Fibroblast of skin of right biceps (primary cell): ENCODE measurements at regions not wholly inside any gene's neighbourhood (a gene's known extent, or its start where the extent isn't known, plus 50 kb on each side); places are given as distances from the start of the nearest gene placed in this dataset.
A peak's percentile ranks its signal among the peaks of the same experiment; 100 is the strongest.

Experiments
- DNase-seq: peaks from one replicate; pipeline ENCODE4 v3.0.0-alpha.2; 2013

- no peak for DNase-seq
These were observed 55.8 kb downstream of the KCNE4 start for GRCh38 chr2:223107825-223108224.

- peak; percentile 47 for DNase-seq
These were observed 56.5 kb downstream of the KCNE4 start for GRCh38 chr2:223108351-223109050.

DNA sequence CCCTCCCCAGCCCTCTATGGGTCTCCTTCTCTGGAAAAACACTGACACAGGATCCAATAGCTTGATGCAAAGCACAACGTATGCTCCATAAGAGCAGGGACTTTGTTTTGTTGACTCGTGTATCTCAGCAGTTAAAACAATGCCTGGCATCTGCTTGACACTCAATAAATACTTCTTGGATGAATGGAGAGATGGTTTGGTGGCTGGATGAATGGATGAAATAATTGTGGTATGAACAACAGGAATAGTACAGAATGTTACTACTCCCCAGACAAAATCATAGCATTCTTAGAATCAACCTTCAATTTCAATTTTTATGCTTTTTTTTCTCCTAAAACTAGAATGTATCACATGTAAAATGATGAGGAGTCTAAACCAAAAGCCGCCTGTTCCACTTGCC is 57.4 kb downstream of the KCNE4 start:
- DNase-seq: peak; percentile 75

- DNase-seq: peak; percentile 32
These were observed 61.2 kb downstream of the KCNE4 start for GRCh38 chr2:223113161-223113560.

DNA sequence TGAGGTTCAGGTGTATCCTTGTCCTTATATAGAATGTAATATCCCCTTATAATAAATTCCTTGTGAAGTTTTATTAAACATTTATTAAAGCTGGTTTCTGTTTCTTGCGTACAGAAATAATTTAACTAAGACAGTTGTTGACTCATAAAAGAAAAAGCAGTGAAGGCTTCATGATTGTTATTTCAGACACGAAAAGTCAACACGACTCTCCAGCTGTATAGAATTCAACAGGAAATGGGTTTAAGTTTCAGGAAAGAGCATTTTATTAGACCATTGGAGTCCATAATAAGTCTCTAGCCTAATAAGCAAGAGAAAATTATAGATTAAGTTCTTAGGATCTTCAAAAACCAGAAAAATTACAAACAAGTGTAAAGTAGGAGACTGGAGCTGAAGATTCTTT is 62.2 kb downstream of the KCNE4 start:
- peak; percentile 34 for DNase-seq

DNA sequence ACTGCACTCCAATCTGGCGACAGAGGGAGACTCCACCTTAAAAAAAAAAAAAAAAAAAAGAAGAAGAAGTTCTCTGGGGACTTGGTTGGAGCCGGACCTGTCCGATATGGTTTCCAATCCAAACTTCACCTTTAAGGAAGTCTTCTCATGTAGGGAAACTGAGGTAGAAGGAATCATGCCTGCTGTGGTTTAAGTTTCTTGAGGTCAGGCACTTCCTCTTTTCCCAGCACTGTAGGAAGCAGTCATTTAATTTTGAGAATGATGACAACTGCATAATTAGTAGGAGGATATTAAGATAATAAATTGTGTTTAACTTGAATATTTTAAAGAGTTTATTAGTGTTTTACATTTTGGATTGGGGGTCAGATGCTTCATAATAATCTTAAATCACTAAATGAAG is 62.9 kb downstream of the KCNE4 start:
- no peak for DNase-seq

- DNase-seq: no peak
These were observed 65.5 kb downstream of the KCNE4 start for GRCh38 chr2:223117533-223117932.

DNA sequence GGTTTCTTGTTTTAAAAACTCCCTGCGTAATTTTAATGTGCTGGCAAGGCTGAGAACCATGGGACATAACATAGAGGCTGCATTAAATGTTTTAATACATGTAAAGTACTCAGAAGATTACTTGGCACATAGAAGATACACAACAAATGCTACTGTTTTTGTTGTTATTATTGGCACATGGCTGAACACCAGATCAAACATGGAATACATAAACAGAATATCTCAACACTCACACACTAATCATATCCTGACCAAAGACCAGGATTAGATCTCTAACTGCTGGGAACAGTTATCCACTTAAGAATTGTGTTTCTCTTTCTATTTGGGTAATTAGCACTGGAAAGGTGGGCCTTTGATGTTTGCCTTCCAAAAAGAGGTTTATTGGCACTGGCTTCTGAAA is 69.3 kb downstream of the KCNE4 start:
- no peak for DNase-seq

GRCh38 chr2:223122781-223123180 is 70.8 kb downstream of the KCNE4 start:
- DNase-seq: no peak

- peak; percentile 61 for DNase-seq
These were observed 72.0 kb downstream of the KCNE4 start for GRCh38 chr2:223123855-223124610.

DNA sequence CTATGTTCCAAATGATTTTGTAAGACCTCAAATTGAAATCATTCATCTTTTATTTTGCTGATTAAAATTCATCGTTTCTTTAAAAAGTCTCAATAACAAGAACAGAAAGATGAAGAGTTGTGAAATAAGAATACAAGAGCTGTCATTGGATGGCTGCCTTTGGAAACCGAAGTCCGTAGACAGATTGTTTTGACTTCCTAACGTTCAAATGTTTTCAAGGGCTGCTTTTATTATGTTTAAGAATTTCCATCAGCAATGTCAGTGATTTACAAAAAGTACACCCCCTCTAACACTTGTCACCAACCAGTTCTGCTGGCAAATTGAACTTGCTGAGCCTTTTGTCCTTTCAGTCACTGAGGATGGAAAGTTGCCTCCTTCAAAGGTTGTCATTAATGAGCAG is 89.6 kb downstream of the KCNE4 start:
- DNase-seq: no peak

- no peak for DNase-seq
These were observed 90.1 kb downstream of the KCNE4 start for GRCh38 chr2:223142118-223142517.

- no peak for DNase-seq
These were observed 95.4 kb downstream of the KCNE4 start for GRCh38 chr2:223147431-223147830.

DNA sequence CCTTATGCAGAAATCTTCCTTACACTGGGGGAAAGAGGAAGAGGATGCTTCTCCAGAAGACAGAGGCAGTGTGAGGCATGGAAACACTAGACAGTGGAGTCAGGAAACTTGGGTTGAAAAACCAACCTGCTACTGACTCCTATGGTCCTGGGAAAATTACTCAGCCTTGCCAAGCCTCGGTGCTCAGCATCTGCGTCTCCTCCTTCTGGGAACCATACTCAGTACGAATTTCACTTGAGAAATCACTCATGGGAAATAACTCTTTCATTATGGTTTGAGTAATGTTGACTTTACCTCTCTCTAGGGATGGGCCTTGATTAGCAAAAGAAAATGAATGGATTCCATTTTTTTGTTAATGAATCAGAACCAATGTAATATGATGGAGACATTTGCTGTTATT is 96.5 kb downstream of the KCNE4 start:
- DNase-seq: no peak

- no peak for DNase-seq
These were observed 104.0 kb downstream of the KCNE4 start for GRCh38 chr2:223155956-223156355.

- peak; percentile 24 for DNase-seq
These were observed 110.0 kb downstream of the KCNE4 start for GRCh38 chr2:223161873-223162458.

- no peak for DNase-seq
These were observed 113.6 kb downstream of the KCNE4 start for GRCh38 chr2:223165423-223166214.

GRCh38 chr2:223166215-223166493 is 114.2 kb downstream of the KCNE4 start:
- DNase-seq: no peak

DNA sequence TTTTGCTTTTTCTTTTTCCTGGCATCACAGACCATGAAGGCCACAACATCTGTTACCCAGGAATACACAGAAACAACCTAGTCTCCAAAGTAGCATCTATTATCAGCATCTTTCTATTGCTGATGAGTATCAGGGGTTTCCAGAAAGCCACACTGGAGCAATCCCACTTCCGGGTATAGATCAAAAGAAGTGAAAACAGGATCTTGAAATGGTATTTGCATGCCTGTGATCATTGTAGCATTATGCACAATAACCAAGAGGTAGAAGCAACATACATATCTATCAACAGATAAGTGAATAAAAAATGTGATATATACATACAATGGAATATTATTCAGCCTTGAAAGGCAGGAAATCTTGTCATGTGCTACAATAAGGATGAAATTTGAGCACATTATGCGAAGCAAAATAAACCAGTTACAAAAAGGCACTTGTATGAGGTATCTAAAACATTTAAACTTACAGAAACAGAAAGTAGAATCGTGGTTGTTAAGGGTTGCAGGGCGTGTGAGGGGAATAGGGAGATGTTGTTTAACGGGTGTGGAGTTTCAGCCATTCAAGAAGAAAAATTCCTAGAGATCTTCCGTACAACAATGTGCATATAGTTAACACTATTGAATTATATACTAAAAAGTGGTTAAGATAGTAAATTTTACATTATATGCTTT is 115.1 kb downstream of the KCNE4 start:
- no peak for DNase-seq

- no peak for DNase-seq
These were observed 118.0 kb downstream of the KCNE4 start for GRCh38 chr2:223169830-223170605.

DNA sequence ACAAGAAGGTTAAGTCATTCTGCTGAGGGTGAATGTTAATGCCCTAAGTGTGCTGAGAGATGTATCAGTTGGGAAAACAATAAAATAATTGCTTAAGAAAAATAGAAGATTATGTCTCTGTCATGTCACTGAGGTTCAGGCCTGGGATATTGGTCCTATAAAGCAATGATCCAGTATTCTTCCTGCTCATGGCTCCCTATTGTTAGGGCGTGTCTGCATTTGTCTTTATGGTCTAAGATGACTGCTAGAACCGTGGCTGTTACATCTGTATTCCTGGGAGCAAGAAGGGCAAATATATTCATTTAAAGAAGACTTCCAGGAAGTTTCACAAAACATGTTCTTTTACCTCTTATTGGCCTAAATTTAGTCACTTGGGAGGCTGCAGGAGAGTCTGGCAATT is 125.0 kb downstream of the KCNE4 start:
- DNase-seq: no peak

GRCh38 chr2:223180463-223180862 is 128.5 kb downstream of the KCNE4 start:
- no peak for DNase-seq
